Urinary bladder (tissue), 3 donors: ENCODE measurements at regions not wholly inside any gene's neighbourhood (a gene's known extent, or its start where the extent isn't known, plus 50 kb on each side); places are given as distances from the start of the nearest gene placed in this dataset.

ENCODE experiments used
- DNase-seq: peaks from one replicate; pipeline ENCODE4 v3.0.0-alpha.2; 2015; ENCODE audit errors: extremely low spot score
- H3K27ac ChIP-seq: one replicate; pipeline ENCODE4 v1.5.1; 2013; ENCODE audit warnings: low read depth, mild to moderate bottlenecking, moderate library complexity
- H3K36me3 ChIP-seq: one replicate; pipeline ENCODE4 v1.6.1; 2013; ENCODE audit warnings: mild to moderate bottlenecking, moderate library complexity; ENCODE audit not compliant: insufficient read depth
- H3K4me1 ChIP-seq: one replicate; pipeline ENCODE4 v1.6.1; 2013; ENCODE audit warnings: mild to moderate bottlenecking, moderate library complexity; ENCODE audit not compliant: insufficient read depth
- H3K4me3 ChIP-seq: one replicate; pipeline ENCODE4 v1.5.1; 2013; ENCODE audit warnings: low read depth, low read length
- WGBS: extraction: QIAGEN DNeasy Blood & Tissue Kit; methylation state at CpG from one replicate; pipeline ENCODE4 v1.1.7; 2013; 5-methylcytosine and 5-hydroxymethylcytosine counted together
- donor health status: healthy with polysubstance abuse.
- donor health status: healthy.

DNA sequence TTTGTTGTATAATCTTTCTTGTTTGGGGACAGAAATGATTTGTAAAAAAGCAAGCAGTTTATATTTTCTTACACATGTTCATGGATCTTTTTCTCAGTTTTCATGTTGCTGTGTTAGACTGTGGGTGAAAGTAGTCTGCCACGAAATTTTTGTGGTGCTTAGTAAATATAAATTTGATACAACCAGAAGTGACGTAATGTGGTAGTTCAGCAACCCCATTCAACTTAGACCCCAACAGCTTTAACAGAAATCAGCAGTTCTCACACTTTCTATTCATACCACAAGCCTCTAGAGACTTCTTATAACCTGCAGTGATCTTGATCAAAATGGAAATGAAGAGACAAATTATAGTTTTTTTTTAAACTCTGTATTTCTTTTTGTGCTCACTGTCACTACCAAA is 120.2 kb upstream of the IGSF10 start:
- Histone ChIP-seq H3K27ac (no peak overlapping the region), H3K4me3 (no peak overlapping the region), H3K4me1 (no peaks in the 10 kb centered on the region), H3K36me3 (no peaks in the 10 kb centered on the region)
- no peak for DNase-seq
- 59% methylated on average over 2 of the region's 2 CpGs for WGBS

DNA sequence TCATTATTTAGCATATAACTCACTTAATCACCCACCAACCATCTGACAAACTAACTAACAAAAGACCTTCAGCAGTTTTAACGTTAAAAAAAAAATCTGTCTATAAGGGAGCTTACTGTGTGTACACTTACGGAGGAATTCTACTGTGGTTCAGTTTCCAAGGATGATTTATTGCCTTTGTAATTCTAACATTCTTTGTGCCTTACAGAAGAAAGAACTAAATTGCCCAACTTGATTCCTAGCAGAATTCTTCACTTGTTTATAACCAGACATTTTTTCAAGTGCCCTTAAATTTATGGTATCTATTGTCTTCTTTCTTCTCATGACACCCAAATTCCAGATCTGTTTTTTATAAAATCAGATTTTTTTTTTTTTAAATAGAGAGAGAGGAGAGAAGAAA is 119.7 kb upstream of the IGSF10 start:
- H3K4me1 ChIP-seq = no peaks in the 10 kb centered on the region
- no peaks in the 10 kb centered on the region for H3K36me3 ChIP-seq
- H3K27ac ChIP-seq = no peak overlapping the region
- no peak overlapping the region for H3K4me3 ChIP-seq
- 16% methylated on average over 2 of the region's 2 CpGs for WGBS
- no peak for DNase-seq

DNA sequence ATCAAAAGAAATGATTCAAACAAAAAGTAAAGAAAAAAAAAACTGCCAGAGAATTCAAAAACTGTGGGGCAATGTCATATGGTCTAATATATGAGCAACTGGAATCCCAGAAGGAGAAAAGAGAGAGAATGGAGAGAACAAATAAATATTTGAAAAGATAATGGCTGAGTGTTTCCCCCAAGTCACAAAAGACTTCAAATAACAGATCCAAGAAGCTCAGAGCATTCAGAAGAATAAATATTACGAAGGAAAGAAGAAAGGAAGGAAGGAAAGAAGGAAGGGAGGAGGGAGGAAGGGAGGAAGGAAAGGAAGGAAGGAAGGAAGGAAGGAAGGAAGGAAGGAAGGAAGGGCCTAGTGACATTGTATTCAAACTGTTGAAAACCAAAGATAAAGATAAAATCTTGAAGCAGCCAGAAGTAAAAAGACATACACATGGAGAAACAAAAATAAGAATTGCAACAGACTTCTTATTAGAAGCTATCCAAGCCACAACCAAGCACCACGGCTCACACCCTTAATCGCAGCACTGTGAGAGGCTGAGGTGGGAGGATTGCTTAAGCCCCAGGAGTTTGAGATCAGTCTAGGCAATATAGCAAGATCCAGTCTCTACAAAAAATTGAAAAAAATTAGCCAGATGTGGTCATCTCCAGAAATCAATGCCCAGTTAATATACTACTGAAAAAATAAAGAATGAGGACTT is 118.9 kb upstream of the IGSF10 start:
- DNase-seq = no peak
- Histone ChIP-seq H3K27ac (no peak overlapping the region), H3K4me3 (no peak overlapping the region), H3K36me3 (no peaks in the 10 kb centered on the region), H3K4me1 (no peaks in the 10 kb centered on the region)
- 80% methylated on average over 3 of the region's 3 CpGs for WGBS

DNA sequence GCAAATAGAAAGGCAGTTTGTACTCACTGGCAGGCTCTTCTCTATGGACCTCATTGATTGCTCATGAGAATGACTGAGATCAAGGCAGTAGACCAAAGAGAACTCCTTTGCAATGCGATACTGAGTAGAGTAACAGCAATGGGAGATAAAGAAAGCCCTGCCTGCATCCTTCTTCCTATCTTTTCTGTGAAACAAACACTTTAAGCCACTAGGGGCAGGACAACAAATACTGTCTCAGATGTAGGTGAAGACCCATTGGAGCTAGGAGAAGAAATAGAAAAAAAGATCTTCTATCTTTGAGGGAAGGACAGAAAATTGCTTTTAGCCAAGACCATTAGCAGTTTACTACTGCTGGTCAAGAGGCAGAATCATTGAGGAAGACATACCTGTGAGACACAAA is 117.6 kb upstream of the IGSF10 start:
- DNase-seq = no peak
- Histone ChIP-seq H3K4me1 (no peaks in the 10 kb centered on the region), H3K27ac (no peak overlapping the region), H3K36me3 (no peaks in the 10 kb centered on the region), H3K4me3 (no peak overlapping the region)
- whole genome bisulfite sequencing = 96% methylated on average over 1 of the region's 1 CpG

DNA sequence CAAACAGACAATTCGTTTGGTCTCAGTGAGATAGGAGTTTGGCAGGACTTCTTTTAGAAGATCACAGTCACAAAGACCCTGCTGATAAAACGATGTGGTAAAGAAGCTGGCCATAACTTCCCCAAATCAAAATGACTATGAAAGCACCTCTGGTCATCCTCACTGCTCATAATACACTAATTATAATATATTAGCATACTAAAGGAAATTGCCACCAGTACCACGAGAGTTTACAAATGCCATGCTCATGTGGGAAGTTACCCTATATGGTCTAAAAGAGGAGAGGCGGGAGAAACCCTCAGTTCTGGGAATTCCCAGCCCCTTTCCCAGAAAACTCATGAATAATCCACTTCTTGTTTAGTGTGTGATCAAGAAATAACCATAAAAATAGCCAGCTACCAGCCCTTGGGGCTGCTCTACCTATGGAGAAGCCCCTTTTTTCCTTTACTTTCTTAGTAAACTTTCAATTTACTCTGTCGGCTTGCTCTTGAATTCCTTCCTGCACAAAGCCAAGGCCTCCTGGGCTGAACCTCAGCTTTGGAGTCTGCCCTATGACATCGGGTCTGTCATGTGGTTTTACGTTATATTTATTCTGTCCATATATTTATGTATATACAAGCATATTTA is 115.8 kb upstream of the IGSF10 start:
- DNase-seq = no peak
- H3K27ac ChIP-seq = no peak overlapping the region
- 73% methylated on average over 7 of the region's 7 CpGs for WGBS
- H3K4me1 ChIP-seq = no peaks in the 10 kb centered on the region
- no peak overlapping the region for H3K4me3 ChIP-seq
- H3K36me3 ChIP-seq = no peaks in the 10 kb centered on the region

DNA sequence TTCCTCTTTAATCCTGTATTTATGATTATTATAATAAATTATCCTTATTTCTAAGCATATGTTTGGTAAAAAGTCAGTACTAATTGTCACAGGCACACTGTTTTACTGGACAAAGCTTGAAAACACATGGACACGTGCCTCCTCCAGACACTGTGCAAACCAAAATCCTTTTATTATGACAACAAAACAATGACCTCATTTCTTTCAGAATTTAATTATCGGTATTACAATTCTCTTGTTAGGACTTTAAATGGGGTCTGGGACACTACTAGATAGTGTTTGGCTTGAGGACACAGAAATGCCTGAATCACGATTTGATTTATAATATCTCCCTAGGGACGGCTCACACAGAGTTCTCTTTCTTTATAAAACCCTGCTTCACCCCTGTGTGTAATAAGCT is 107.3 kb upstream of the IGSF10 start:
- Histone ChIP-seq H3K27ac (no peak overlapping the region), H3K4me1 (no peaks in the 10 kb centered on the region)
- WGBS = 20% methylated on average over 4 of the region's 4 CpGs

DNA sequence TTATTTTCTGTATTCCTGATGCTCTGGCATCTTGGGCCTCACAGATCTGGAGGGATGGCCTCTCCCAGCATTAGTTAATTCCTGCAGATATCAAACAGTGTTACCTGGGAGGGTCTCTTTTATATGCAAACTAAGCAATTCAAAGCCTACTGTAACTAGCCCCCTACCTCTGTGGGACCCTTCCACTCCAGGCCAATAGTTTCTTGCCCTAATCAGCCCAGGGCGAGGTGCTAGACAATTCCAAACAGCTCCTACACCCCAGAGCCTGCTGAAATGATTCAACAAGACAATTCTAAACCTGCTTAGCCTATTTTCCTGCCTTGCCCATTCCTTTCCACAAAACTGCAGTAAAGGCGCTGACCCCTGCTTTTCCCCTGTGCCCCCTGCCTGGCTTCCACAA is 106.6 kb upstream of the IGSF10 start:
- Histone ChIP-seq H3K4me1 (no peaks in the 10 kb centered on the region), H3K36me3 (no peaks in the 10 kb centered on the region), H3K27ac (no peak overlapping the region), H3K4me3 (no peak overlapping the region)
- no peak for DNase-seq
- WGBS = 90% methylated on average over 2 of the region's 2 CpGs

More for the DNA sequence above, 107.3 kb upstream of the IGSF10 start:
- Histone ChIP-seq H3K36me3 (no peaks in the 10 kb centered on the region), H3K4me3 (no peak overlapping the region)
- peak; percentile 32 for DNase-seq

DNA sequence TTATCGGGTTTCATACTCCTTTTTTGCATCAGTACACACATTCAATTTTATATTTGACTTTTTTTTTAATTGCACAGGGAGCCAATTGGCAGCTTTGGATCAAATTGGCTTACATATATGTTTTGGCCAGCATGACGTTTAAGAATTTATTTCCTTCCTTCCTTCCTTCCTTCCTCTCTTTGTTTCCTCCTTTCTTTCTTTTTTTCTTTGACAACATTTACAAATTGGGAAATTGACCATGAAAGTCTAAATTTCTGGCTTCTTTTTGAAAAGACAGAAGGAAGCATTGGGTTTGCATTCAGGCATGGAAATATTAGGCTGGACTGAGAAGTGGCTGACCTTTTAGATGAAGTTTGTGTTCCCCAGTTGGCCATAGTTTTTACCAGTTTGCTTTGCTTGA is 103.4 kb upstream of the IGSF10 start:
- Histone ChIP-seq H3K27ac (no peak overlapping the region), H3K4me3 (no peak overlapping the region), H3K36me3 (no peaks in the 10 kb centered on the region), H3K4me1 (no peaks in the 10 kb centered on the region)
- DNase-seq = no peak
- 78% methylated on average over 2 of the region's 2 CpGs for WGBS

DNA sequence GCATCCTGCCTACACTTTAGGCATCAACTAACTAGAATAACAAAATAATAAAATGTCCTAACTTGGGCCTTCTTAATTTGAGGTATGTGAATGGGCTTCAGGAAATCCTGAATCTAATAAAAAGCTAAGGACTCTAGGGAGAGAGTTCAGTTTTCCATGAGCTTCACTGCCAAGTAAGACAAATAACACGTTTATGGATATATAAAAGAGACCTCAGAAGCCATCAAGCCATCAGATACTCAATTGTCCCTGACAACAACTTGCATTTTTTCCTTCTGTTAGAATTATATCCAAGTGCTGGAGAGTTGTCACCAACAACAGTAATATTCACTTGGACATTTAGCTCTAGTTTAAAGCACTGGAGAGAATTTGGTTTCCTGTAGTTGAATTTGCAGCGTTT is 102.4 kb upstream of the IGSF10 start:
- Histone ChIP-seq H3K27ac (no peak overlapping the region), H3K36me3 (no peaks in the 10 kb centered on the region), H3K4me3 (no peak overlapping the region), H3K4me1 (no peaks in the 10 kb centered on the region)
- WGBS = 46% methylated on average over 2 of the region's 2 CpGs
- no peak for DNase-seq

DNA sequence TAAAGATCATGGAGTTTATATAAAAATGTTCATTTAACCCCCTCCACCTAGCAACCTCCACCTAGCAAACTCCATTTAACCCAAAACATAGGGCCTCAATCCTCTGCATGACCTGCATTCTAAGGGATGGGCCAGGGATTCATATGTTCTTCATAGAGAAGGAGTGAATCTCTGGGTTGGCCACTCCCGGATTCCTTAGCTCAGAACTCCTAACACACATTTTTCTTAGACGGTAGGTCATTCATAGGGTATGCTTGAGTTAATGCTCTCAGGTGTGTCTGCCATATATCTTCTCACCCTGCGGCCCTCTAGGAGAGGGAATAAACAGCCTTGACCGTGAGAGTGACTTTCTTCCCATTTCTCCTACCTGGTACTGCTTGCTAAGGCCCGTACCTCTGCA is 102.0 kb upstream of the IGSF10 start:
- 89% methylated on average over 5 of the region's 5 CpGs for WGBS
- H3K27ac ChIP-seq = no peak overlapping the region

DNA sequence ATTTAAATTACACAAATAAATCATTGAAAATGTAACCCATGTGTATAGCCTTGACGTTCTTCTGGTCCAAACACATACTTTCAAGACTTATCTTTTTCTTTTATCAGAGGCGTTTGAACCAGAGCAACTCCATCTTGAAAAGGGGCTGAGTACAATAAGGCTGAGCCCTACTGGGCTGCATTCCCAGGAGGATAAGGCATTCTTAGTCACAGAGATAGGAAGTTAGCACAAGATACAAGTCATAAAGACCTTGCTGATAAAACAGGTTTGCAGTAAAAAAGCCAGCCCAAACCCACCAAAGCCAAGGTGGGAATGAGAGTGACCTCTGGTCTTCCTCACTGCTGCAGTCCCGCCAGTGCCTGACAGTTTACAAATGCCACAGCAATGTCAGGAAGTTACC is 101.0 kb upstream of the IGSF10 start:
- no peak for DNase-seq
- 23% methylated on average over 3 of the region's 3 CpGs for WGBS
- H3K4me3 ChIP-seq = no peak overlapping the region
- H3K36me3 ChIP-seq = no peaks in the 10 kb centered on the region
- no peak overlapping the region for H3K27ac ChIP-seq
- no peaks in the 10 kb centered on the region for H3K4me1 ChIP-seq

More for the DNA sequence above, 102.0 kb upstream of the IGSF10 start:
- no peak overlapping the region for H3K4me3 ChIP-seq
- DNase-seq = no peak
- H3K36me3 ChIP-seq = no peaks in the 10 kb centered on the region
- no peaks in the 10 kb centered on the region for H3K4me1 ChIP-seq

DNA sequence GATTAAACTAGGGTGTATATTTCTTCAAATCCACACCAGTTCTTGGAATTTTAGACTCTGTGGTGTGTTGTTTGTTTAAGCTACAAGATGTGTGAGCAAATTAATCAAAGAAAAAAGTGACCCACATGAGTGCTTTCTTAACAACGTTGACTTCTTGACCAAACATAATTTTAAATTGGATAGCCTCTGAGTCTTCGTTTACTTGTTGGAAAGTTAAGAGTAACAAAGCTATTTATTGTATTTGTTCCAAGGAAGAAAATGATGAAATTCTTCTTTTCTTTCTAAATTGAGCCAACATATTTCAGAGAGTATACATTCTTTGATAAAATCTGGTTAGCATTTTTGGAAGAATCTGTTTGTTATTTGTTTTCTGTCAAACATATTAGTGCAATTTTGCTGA is 99.9 kb upstream of the IGSF10 start:
- no peak overlapping the region for H3K4me3 ChIP-seq
- DNase-seq = no peak
- no peak overlapping the region for H3K27ac ChIP-seq
- no peaks in the 10 kb centered on the region for H3K36me3 ChIP-seq
- no peaks in the 10 kb centered on the region for H3K4me1 ChIP-seq
- WGBS = 23% methylated on average over 2 of the region's 2 CpGs

DNA sequence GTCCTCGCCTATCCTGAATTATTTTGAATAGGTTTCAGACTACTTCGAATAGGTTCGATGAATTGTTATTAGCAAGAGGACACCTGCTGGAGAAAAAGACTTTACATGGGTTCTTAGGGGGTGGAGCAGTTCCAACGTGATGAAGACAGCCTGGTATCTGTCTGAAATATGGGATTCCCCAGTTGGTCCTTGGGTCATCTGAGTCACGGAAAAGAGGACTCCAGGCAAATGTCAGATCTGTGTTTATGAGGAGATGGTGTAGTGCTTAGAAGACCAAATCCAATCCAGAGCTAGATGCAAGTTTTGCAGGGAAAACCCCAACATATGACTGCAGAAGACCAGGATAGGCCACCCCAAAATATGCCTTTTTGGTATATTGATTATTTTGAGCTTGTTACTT is 98.9 kb upstream of the IGSF10 start:
- Histone ChIP-seq H3K4me1 (no peaks in the 10 kb centered on the region), H3K36me3 (no peaks in the 10 kb centered on the region), H3K27ac (no peak overlapping the region), H3K4me3 (no peak overlapping the region)
- no peak for DNase-seq
- WGBS = 82% methylated on average over 5 of the region's 5 CpGs

DNA sequence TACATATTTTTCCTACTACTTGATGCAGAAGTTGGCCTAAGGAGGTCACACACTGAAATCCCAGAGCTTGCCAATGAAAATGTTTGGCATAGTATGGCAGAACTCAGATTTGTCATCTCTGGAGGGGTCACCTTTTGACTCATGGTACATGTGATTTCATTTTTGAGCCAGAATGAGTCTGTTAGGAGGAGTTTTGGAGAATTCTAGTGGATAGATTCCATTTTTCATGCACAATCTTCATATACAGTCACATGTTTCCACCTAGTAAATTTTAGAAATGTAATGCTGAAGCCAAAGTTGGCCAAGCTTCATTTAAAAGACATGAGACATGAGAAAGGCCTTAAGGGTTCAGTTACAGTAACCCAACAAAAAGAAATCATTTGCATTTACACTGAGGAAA is 97.8 kb upstream of the IGSF10 start:
- H3K36me3 ChIP-seq = no peaks in the 10 kb centered on the region
- no peaks in the 10 kb centered on the region for H3K4me1 ChIP-seq
- no peak for DNase-seq
- no peak overlapping the region for H3K4me3 ChIP-seq
- no peak overlapping the region for H3K27ac ChIP-seq
